ENCODE measurements at regions not wholly inside any gene's neighbourhood (a gene's known extent, or its start where the extent isn't known, plus 50 kb on each side); places are given as distances from the start of the nearest gene placed in this dataset.

GRCh38 chr2:122595065-122595464 is 839.6 kb downstream of the TSN start:
- no peak for DNase-seq

- DNase-seq: no peak
Measured at GRCh38 chr2:122596598-122596997, 841.1 kb downstream of the TSN start.

GRCh38 chr2:122598784-122599183 is 843.3 kb downstream of the TSN start:
- no peak for DNase-seq

- no peak for DNase-seq
Measured at GRCh38 chr2:122610948-122611609, 855.6 kb downstream of the TSN start.

- no peak for DNase-seq
Measured at GRCh38 chr2:122622934-122623333, 867.5 kb downstream of the TSN start.

- DNase-seq: no peak
Measured at GRCh38 chr2:122627388-122627787, 871.9 kb downstream of the TSN start.

GRCh38 chr2:122634256-122634655 is 878.8 kb downstream of the TSN start:
- peak; percentile 18 for DNase-seq

- DNase-seq: no peak
Measured at GRCh38 chr2:122634920-122635319, 879.5 kb downstream of the TSN start.

GRCh38 chr2:122635686-122636085 is 880.2 kb downstream of the TSN start:
- DNase-seq: no peak

- no peak for DNase-seq
Measured at GRCh38 chr2:122636097-122636496, 880.6 kb downstream of the TSN start.

- DNase-seq: no peak
Measured at GRCh38 chr2:122639176-122639575, 883.7 kb downstream of the TSN start.

GRCh38 chr2:122639711-122640110 is 884.3 kb downstream of the TSN start:
- DNase-seq: no peak

GRCh38 chr2:122643725-122644329 is 888.4 kb downstream of the TSN start:
- DNase-seq: peak; percentile 42

- no peak for DNase-seq
Measured at GRCh38 chr2:122651236-122651635, 895.8 kb downstream of the TSN start.

- no peak for DNase-seq
Measured at GRCh38 chr2:122651780-122652179, 896.3 kb downstream of the TSN start.

- no peak for DNase-seq
Measured at GRCh38 chr2:122652670-122653069, 897.2 kb downstream of the TSN start.

- no peak for DNase-seq
Measured at GRCh38 chr2:122656403-122656802, 901.0 kb downstream of the TSN start.

- no peak for DNase-seq
Measured at GRCh38 chr2:122660786-122661634, 905.6 kb downstream of the TSN start.

GRCh38 chr2:122663620-122664019 is 908.2 kb downstream of the TSN start:
- no peak for DNase-seq

- DNase-seq: no peak
Measured at GRCh38 chr2:122669627-122670026, 914.2 kb downstream of the TSN start.

- no peak for DNase-seq
Measured at GRCh38 chr2:122670897-122671296, 915.4 kb downstream of the TSN start.

- no peak for DNase-seq
Measured at GRCh38 chr2:122680662-122681061, 925.2 kb downstream of the TSN start.

GRCh38 chr2:122681626-122682025 is 926.2 kb downstream of the TSN start:
- no peak for DNase-seq

- DNase-seq: no peak
Measured at GRCh38 chr2:122682356-122682755, 926.9 kb downstream of the TSN start.
